Glutamatergic neuron (in vitro differentiated cells): ENCODE measurements at regions not wholly inside any gene's neighbourhood (a gene's known extent, or its start where the extent isn't known, plus 50 kb on each side); places are given as distances from the start of the nearest gene placed in this dataset.
"Not testable (repeated sequence)": the region's sequence is repeated elsewhere in the genome, so short reads cannot be mapped to it uniquely, and the experiment has no call there.

Experiments used
- DNase-seq: peaks from one replicate; pipeline ENCODE4 v3.0.0; 2022
- H3K27ac Mint-ChIP-seq: one replicate; pipeline ENCODE4 v1.8.0; 2020; ENCODE audit warnings: mild to moderate bottlenecking, mixed read lengths, inconsistent platforms; ENCODE audit not compliant: unreplicated experiment
- H3K27me3 Mint-ChIP-seq: one replicate; pipeline ENCODE4 v1.8.0; 2020; ENCODE audit warnings: mild to moderate bottlenecking, moderate library complexity, mixed read lengths, inconsistent platforms; ENCODE audit not compliant: unreplicated experiment
- H3K36me3 Mint-ChIP-seq: one replicate; pipeline ENCODE4 v1.8.0; 2020; ENCODE audit warnings: mild to moderate bottlenecking, mixed read lengths, inconsistent platforms; ENCODE audit not compliant: unreplicated experiment
- H3K4me1 Mint-ChIP-seq: one replicate; pipeline ENCODE4 v1.8.0; 2020; ENCODE audit warnings: mild to moderate bottlenecking, low read depth, mixed read lengths, inconsistent platforms; ENCODE audit not compliant: unreplicated experiment
- H3K4me3 Mint-ChIP-seq: one replicate; pipeline ENCODE4 v1.8.0; 2020; ENCODE audit warnings: mild to moderate bottlenecking, mixed read lengths, inconsistent platforms; ENCODE audit not compliant: unreplicated experiment
- H3K9me3 Mint-ChIP-seq: one replicate; pipeline ENCODE4 v1.8.0; 2020; ENCODE audit warnings: mild to moderate bottlenecking, moderate library complexity, mixed read lengths, inconsistent platforms; ENCODE audit not compliant: unreplicated experiment
- TF ChIP-seq, protein P1 (sequence below): fragments of 200-600 bp; sonication (generic); IDR thresholded peaks from one replicate; pipeline ENCODE4 v1.5.0; 2021; ENCODE audit not compliant: partially characterized antibody, unreplicated experiment

DNA sequence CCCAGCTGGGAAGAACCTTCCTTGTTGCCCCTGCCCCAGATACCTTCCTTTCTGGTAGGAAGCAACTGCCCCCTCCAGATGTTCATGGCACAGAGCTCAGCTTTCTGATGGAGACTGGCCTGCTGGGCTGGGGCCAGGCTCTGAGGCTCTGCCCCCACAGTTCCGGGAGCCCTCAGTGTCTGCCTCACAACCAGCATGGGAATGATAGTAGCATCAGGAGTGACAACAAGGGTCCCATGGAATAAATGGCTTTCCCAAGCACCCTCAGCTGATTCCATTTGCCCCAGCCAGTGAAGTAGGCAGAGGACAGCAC, 65.6 kb upstream of the IQSEC1 start:
- Mint-ChIP-seq H3K4me3 (no peak overlapping the region), H3K27ac (no peak overlapping the region), H3K36me3 (no peaks in the 10 kb centered on the region), H3K4me1 (peaks cover 4% of the 10 kb centered on the region), H3K27me3 (peaks cover 12% of the 10 kb centered on the region), H3K9me3 (no peaks in the 10 kb centered on the region)
- no peak for DNase-seq
- TF ChIP-seq, protein P1, sequence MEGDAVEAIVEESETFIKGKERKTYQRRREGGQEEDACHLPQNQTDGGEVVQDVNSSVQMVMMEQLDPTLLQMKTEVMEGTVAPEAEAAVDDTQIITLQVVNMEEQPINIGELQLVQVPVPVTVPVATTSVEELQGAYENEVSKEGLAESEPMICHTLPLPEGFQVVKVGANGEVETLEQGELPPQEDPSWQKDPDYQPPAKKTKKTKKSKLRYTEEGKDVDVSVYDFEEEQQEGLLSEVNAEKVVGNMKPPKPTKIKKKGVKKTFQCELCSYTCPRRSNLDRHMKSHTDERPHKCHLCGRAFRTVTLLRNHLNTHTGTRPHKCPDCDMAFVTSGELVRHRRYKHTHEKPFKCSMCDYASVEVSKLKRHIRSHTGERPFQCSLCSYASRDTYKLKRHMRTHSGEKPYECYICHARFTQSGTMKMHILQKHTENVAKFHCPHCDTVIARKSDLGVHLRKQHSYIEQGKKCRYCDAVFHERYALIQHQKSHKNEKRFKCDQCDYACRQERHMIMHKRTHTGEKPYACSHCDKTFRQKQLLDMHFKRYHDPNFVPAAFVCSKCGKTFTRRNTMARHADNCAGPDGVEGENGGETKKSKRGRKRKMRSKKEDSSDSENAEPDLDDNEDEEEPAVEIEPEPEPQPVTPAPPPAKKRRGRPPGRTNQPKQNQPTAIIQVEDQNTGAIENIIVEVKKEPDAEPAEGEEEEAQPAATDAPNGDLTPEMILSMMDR, result no peak

DNA sequence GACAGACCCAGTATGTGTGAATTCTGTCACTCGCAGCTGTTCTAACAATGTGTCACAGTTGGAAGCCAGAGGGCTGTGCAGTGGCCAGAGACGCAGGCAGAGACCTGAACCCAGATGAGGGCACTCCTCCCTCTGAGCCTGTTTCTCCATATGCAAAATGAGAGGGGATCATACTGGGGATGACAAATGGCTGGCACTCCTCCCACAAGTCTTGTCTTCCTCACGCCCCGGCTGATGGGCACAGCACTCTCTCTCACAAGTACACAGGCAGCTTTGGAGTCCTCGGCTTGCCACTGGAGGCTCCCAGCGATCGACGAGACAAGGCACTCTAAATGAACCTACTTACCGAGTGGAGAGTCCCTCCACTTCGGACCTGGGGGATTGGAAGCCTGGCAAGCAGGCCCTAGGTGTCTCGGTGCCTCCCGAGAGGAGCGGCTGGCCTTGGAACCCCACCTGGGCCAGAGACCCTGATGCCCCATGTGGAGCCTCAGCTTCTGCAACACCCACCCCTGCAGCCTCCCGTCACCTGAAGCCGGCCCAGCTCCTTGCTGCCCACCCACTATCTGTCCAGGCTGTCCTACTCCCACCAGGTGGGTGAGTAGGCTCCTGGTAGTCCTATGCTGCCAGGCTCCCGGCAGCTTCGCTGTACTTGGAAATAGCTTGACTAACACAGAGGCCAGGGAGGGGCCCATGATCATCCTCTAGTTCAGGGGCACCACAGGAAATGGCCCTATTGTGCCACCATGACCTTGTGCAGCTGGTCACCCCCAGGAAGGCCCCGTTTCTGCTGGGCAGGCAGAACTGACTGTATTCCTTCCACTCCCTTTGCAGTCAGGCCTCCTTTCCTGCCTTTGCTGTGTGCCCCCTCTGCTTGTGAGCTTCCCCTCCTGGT, 65.0 kb upstream of the IQSEC1 start:
- Mint-ChIP-seq H3K4me3 (no peak overlapping the region), H3K9me3 (no peaks in the 10 kb centered on the region), H3K4me1 (peaks cover 4% of the 10 kb centered on the region), H3K27me3 (peaks cover 12% of the 10 kb centered on the region), H3K36me3 (no peaks in the 10 kb centered on the region), H3K27ac (no peak overlapping the region)
- DNase-seq, result no peak
- TF ChIP-seq, protein P1, result no peak

- H3K4me1 Mint-ChIP-seq, DNase-seq, H3K4me3 Mint-ChIP-seq, H3K9me3 Mint-ChIP-seq, H3K27ac Mint-ChIP-seq, H3K36me3 Mint-ChIP-seq: not testable (repeated sequence)
- H3K27me3 Mint-ChIP-seq, result peaks cover 12% of the 10 kb centered on the region
Observed at GRCh38 chr3:13136848-13137247, 63.6 kb upstream of the IQSEC1 start.

- TF ChIP-seq, protein P1, result no peak
- DNase-seq, result no peak
- Mint-ChIP-seq H3K4me1 (peaks cover 4% of the 10 kb centered on the region), H3K36me3 (no peaks in the 10 kb centered on the region), H3K4me3 (no peak overlapping the region), H3K9me3 (no peaks in the 10 kb centered on the region), H3K27ac (no peak overlapping the region), H3K27me3 (peaks cover 10% of the 10 kb centered on the region)
Observed at GRCh38 chr3:13136426-13136825, 63.2 kb upstream of the IQSEC1 start.

DNA sequence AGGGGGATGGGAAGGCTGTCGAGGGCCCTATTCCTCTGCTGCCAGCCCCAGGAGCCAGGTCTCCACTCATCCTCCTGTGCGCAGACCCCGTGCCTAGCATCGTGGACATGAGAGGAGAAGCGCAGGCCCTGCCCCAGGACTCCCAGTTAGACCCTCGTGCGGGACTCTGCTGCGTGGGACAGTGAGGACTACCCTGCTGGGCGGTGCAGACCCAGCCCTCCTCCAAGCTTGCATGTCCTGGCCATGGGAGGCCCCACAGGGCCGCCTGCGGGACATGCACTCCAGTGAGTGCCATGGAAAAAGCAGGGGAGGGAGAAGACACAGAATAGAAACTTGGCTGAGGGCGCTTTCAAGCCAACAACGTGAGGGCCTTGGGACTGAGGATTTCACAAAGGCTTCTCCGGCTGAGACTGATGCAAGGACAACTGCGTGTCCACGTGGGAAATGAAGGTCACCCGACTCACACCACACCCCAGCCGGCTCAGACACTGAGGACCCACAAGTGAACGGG, 62.6 kb upstream of the IQSEC1 start:
- H3K4me3 Mint-ChIP-seq, result no peak overlapping the region
- no peak for DNase-seq
- TF ChIP-seq, protein P1, result no peak
- H3K36me3 Mint-ChIP-seq, result no peaks in the 10 kb centered on the region
- peaks cover 4% of the 10 kb centered on the region for H3K4me1 Mint-ChIP-seq
- peaks cover 8% of the 10 kb centered on the region for H3K27me3 Mint-ChIP-seq
- no peaks in the 10 kb centered on the region for H3K9me3 Mint-ChIP-seq
- no peak overlapping the region for H3K27ac Mint-ChIP-seq
